AG20443 (cell line): ENCODE measurements at regions not wholly inside any gene's neighbourhood (a gene's known extent, or its start where the extent isn't known, plus 50 kb on each side); places are given as distances from the start of the nearest gene placed in this dataset.
A peak's percentile ranks its signal among the peaks of the same experiment; 100 is the strongest.
"Not testable (repeated sequence)": the region's sequence is repeated elsewhere in the genome, so short reads cannot be mapped to it uniquely, and the experiment has no call there.

Experiments
- DNase-seq: peaks from one replicate; pipeline ENCODE4 v3.0.0; 2012; ENCODE audit warnings: low spot score, mixed read lengths

DNA sequence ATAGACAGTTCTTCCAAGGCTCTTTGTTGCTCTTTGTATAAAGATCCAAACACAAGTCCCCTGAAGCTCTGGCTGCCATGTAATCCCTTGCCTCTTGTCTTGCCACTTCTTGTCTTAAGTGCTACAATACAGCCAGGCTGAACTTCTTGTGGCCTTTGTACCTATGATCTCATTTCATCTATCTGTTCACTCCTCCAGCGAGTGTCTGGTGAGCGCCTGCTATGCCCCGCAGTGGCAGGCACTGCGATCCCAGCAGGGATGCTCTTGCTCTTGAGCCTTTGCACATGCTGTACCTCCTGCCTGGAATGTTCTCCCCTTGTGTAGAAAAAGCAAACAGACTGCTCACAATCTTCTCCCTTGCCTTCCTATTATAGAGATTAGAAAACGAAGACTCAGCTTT, 81.9 kb upstream of the ADPGK start:
- DNase-seq: no peak

DNA sequence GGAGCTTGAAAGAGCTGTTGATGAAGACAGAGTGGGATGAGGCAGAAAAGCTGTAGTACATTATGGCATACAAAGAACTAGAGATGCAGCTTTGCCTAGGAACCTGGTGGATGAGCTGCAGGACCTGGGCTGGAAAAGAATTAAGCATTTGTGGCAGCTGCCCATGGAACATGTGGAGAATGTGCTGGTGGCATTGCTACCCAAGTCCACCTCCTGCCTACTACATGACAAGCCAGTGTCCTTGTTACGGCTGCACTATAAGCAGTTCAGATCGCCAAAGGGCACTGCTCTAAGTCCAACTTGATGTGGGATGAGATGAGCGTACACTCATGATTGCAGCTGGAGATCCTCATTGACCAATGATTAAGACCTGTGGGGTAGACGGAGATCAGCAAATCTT, 81.1 kb upstream of the ADPGK start:
- DNase-seq: peak; percentile 3

DNA sequence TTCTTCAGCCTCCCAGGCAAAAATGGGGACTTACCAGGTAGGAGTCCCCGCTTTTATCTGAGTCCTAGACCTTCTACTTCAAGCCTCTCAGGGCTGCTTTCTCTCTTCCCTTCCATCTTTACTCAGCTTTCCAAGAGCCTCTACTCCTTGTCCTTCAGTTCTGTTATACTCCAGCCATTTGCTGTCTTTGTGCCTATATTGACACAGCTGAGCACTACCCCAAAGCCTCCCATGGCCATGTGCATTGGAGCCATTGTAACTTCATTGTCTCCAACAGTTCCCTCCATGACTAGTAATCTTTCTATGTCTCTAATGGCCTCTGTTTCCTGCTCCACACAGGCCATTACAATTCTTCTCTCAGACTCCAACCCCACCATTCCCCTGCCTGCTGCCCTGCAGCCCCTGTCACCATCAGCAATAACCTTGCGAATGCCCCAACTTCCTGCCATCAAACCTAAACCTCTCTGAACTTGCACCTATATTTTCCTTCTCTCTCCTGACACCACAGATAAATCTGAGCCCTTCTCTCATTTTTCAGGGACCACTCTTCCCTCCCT, 77.9 kb upstream of the ADPGK start:
- DNase-seq: no peak

DNA sequence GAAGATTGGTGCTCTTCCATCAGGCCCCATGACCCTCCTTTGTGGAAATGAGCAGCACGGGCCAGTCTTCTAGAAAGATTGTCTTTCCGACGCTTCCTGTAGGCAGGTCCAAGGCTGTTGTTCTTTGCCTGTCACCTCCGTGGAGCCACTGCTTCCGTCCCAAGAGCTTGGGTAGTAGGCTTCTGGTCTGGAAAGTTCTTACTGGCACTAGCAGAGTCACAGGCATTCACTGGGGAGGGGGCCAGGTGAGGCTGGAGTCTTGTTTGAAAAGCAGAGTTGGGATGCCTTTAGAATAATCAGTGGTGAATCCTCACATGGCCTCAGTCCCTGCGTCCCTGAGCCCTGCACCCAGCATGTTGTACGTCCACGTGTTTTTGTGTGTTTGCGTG, 76.2 kb upstream of the ADPGK start:
- DNase-seq: peak; percentile 2

DNA sequence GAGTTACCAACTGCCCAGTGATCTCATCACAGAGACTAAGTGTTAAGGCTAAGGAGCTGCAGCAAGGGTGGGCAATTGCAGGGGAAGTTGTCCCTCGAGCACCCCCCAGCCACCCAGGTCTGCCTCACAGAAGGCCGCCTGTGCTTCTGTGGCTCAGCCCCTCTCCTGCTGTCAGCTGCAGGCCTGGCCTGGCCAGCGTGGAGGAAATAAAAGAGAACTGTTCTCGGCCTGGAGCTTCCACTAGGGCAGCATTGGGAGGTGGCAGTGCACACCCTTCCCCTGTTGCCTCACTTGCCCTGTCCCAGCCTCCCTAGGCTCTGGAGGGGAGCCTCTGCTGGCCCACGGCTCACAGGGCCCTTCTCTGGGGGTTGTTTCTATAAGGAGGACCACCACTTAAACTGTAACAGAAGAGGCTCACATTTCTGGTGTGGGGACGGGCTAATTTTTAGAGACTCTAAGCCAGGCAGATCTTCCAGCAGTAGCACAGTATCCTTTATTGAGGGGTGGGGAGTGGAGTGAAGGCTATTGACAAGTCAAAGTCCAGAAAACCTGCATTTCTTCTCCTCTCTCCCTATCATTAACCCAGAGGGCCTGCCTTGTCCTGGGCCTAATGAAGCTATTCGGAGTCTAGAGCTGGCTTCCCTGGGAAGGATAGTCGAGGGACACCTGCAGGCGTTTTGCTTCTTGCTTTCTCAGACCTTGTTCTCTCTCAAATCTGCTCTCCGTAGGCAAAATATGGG, 75.6 kb upstream of the ADPGK start:
- peak; percentile 9 for DNase-seq

DNA sequence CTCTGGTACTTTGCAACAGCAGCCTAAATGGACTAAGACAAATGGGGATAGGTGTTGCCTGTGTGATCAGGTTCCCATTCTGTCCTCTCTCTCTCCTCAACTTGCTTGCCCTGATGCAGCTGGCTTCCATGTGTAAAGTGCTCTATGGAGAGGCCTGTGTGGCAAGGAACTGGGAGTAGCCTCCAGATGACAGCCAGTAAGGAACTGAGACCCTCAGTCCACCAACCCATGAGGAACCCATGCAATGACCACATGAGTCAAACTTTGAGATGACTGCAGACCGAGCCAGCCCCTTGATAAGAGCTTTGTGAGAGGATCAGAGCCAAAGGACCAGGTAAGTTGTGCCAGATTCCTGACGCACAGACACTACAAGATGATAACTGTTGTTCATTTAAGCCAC, 74.6 kb upstream of the ADPGK start:
- DNase-seq: peak; percentile 0

DNA sequence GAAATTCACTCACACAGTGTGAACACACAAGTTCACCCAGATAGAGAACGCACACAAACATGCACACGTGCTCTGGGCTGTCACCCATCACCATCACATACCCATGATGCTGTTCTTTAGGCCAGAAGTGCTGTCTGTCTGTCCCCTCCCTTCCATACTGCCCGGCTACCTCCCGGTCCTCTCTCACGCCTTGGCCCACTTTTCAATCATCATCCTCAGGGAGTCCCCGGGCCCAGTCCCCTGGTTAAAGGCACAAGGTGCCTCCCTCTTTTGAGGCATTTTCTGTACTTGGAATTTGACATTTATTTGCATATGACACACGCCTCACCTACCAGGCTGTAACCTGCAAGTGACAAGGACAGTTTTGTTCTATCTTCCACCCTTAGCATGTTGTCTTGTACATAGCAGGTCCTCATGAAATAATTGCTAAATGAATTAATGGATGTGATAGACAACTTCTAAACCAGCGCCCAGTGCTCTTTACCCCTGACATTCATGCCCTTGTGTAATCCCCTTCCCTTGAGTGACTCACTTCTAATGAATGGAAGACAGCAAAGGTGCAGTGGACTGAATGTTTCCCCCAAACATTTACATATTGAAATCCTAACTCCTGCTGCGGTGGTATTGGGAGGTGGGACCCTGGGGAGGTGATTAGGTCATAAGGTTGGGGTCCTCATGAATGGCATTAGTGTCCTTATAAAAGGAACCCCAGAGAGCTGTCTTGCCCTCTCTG, 73.9 kb upstream of the ADPGK start:
- peak; percentile 2 for DNase-seq

DNA sequence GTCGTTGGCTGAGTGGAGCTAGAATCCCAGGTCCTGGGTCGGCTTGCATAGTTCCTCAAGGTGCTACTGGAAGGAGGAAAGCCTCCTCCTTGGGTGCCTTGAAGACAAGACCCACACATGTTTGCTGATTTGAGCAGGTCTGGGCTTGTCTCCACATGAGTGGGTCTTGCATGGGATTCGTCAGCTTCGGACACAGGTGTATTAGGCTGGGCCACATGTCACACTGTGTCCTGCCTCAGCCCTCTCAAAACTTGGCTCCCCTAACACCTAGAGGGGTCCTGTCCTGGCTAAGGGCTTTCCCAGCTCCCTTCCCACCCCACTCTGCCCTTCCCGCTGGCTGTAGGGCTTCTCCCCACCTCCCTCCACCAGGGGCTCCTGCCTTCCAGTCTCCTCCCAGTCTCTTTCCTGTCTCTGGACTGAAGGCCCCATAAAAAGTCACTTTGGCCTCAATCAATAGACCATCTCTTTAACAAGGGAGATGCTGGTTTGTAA, 73.0 kb upstream of the ADPGK start:
- peak; percentile 3 for DNase-seq

DNA sequence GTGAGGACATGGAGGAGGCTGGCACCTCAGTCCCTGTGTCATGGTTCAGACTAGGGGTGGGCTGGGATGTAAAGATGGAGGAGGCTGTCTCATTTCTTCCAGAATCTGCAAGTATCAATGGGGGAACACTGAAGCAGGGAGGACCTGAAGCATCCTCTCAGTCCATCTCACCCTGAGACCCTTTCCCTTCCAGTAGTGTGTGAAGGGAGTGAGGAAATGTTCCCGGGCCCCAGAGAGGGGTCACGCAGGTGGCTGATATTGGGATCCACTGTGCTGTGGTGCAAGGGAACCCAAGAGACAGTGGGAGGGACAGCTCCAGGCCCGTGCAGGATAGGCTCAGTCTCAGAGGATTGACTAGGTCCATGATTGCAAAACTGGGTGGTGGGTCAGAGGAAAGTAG, 72.2 kb upstream of the ADPGK start:
- DNase-seq: peak; percentile 0

DNA sequence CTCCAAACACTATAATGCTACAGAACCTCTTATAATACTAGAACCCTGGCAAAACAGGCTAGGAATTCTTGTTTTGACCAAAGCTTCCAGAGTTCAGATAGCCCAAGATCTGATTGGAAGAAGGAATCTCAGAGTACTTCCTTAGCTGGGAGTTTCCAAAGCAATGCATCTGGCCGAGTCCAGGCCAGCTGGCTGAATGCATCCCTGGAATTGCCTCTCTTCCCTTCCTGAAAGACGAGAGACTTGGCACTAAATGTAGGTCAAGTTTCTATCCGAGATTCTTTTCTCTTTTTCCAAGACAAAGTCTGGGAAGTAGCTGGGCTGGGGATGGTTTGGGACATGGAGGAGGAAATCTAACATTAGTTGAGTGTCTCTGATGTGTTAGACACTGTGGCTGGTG, 68.7 kb upstream of the ADPGK start:
- DNase-seq: peak; percentile 50

DNA sequence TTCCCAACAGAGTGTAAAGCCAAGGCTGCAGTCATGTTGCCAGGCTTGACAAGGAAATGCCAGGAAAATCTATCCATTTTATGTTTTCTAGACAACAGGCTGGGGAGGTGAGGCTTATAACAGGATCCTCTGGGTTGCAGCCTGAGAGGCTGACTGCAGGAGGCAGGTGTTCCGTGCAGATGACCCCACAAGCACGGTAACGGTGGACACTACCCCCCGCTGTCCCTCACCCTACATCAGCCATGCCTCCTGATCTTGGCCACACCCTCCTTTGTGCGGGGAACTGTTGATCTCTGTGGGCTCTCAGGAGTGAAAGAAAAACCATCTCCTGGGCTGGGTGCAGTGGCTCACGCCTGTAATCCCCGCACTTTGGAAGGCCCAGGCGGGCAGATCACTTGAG, 68.0 kb upstream of the ADPGK start:
- no peak for DNase-seq

DNA sequence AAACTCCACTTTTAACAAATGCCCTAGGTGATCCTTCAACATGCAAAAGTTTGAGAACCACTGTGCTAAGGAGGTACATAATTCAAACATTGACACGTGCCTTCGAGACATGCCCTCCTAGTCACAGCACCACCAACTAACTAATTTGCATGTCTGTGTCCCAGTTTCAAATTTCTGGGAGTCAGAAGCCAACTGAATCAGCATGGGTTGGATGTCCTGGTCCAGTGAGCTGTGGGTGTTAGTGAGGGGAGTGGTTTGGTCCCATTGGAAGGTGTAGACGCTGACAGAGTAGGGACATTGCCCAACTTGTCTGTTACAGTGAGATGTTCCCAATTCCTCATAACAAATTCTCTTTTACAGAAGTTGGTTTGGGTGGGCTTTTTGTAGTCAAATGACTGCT, 67.3 kb upstream of the ADPGK start:
- DNase-seq: no peak

DNA sequence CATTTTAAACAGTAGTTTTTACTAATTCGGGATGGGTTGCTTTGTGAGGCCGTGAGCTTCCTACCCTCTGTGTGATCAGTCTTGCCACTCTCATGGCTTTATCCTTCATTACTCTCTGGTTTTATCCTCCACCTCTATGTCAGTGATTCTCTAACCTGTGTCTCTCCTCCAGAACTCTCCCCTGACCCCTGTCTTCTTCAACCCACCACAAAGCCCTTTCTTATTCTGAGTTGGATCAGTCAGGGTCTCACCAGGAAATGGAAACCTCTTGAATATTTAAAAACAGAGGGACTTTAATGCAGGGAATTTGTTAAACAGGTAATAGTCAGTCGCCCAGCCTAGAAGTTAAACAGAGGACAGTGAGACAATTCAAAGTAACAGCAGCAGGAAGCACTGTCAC, 64.2 kb upstream of the ADPGK start:
- no peak for DNase-seq

DNA sequence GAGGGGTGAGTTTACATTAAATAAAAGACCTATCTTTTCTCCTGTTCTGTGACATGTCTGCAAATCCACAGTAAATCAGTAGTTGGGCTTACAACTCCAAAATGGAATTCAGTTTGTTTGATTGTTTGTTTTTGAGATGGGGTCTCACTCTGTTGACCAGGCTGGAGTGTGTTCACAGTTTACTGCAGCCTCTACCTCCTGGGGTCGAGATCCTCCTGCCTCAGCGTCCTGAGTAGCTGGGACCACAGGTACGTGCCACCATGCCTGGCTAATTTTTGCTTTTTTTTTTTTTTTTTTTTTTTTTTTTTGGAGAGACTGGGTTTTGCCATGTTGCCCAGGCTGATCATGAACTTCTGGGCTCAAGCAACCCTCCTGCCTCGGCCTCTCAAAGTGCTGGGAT, 63.5 kb upstream of the ADPGK start:
- DNase-seq: no peak

DNA sequence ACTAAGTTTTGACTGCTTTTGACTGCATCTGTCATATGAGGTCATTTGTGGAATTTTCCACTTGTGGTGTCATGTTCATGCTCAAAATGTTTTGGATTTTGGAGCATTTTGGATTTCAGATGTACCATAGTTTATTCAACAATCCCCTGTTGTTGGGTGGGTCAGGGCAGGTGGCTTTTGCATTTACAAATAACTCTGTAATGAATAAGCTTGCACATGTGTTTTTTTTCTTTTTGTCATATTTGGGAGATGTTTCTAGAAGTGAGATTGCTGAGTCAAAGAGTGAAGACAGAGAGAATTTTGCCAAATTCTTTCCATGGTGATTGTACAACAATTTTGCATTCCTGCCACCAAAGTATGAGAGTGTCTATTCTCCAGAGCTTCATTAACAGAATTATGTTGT, 62.4 kb upstream of the ADPGK start:
- peak; percentile 62 for DNase-seq

DNA sequence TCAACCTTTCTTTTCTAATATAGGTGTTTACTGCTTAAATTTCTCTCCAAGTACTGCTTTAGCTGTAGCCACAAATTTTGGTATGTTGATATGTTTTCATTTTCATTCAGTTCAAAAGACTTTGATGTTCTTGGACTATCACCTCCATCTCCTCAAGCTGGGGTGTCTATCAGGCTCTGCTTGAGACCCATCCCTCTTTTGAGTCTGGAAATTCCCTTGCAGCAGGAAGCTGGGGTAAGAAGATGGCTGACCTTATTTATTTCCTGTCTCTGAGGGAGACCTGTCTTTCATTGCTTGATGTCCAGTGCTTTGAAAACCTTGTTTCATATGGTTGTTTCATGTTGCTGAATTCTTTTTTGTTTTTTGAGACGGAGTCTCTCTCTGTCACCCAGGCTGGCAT, 60.5 kb upstream of the ADPGK start:
- DNase-seq: no peak

DNA sequence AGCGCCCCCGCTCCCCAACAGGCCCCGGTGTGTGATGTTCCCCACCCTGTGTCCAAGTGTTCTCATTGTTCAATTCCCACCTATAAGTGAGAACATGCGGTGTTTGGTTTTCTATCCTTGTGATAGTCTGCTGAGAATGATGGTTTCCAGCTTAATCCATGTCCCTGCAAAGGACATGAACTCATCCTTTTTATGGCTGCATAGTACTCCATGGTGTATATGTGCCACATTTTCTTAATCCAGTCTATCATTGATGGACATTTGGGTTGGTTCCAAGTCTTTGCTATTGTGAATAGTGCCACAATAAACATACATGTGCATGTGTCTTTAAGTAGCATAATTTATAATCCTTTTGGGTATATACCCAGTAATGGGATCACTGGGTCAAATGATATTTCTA, 59.8 kb upstream of the ADPGK start:
- DNase-seq: not testable (repeated sequence)

DNA sequence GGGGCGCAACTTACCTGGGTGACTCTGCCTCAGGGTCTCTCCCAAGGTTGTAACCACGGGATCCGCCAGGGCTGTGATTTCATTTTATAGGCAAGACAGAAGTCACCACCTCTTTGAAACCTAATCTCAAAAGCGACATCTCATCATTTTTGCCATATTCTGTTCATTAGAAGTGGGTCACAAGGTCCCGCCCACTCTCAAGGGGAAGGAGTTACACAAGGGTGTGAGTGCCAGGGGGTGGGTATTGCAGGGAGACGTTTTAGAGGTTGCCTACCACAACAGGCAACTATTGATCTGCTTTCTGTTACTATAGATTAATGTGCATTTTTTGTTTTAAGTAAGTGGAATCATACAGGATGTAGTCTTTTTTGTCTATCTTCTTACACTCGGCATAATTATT, 56.6 kb upstream of the ADPGK start:
- no peak for DNase-seq

DNA sequence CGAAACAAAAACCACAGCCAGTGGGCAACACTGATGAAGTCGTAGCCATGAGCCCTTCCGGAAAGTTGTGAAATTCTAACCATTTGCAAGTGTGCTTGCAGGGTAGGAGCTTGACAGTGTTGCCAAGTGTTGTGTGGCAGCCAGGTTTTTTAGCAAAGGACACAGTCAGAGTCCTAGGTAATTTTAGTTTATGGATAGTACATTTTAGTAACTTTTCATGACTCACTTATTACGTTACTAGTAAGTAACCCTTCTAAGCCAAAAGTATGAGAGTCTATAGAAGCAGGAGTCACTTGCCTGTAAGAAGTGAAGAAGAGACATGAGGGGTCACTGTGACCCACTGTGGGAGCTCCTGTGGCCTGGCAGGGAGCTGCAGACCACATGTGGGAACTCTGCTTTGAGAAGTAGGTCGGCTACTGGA, 54.8 kb upstream of the ADPGK start:
- peak; percentile 52 for DNase-seq

DNA sequence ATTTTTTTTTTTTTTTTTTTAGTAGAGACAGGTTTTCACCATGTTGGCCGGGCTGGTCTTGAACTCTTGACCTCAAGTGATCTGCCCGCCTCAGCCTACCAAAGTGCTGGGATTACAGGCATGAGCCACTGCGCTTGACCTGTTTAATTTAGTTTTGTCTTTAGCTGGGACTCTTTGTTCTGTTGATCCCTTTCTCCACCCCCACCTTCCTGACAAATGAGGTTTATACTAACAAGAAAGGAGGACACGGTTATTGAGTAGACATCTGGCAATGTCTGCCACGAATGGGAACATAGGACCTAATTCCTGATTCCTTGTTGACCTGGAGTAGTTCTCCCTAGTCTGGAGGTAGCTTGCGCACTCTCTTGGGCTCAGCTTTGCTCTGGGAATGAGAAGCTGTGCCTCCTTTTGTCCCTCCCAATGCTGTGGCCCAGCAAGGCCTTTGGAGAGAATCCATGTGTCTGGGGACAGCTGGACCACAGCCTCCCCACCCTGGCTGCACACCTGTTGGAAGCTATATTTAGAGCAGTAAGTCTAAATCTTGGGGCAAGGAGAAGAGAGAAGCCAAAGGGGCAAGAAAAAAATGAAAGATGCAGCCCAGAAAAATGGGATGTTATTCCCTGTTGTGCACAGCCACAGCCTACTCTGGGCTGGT, 53.2 kb upstream of the ADPGK start:
- DNase-seq: no peak

DNA sequence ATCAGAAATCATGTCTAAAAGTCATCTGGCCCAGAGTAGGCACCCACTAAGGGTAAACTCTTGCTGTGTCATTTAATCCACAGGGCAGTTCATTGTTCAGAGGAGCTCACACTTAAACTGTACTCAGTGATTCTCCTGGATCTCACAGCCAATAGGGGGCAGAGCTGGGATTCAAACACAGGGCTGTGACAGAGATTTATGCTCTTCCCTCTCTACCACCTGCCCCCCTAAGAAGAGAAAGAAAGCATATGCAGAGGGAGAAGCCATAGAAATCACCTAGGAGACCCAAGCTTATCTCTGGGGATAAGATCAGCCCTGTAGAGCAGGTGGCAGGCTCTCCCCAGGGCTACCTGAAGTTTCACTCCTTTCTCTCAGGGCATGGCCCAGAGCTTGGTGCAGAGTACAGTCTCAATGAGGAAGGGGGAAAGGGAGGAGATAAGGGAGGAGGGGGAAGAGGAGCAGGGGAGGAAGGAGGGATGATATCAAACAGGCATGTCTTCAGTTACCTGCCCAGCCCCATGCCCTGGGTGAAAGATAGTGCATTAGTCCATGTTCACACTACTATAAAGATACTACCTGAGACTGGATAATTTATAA, 51.8 kb upstream of the ADPGK start:
- no peak for DNase-seq

DNA sequence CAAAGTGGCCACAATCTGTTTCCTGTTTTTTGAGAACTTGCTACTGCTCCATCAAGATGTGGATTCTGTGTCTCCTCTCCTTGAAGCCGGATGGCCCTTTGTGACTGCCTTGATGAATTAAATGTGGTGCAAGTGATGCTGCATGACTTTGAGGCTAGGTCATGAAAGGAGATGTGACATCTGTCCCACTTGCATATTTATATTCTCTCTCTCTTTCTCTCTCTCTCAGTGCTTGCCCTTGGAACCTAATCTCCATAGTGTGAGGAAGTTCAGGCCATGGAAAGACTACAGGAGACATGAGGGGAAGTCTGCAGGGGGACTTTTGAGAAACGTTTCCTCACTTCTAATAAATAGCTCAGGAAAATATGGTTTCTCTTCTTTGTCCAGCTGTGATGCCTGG, 50.0 kb upstream of the ADPGK start:
- no peak for DNase-seq
